ENCODE measurements at regions not wholly inside any gene's neighbourhood (a gene's known extent, or its start where the extent isn't known, plus 50 kb on each side); places are given as distances from the start of the nearest gene placed in this dataset.

DNA sequence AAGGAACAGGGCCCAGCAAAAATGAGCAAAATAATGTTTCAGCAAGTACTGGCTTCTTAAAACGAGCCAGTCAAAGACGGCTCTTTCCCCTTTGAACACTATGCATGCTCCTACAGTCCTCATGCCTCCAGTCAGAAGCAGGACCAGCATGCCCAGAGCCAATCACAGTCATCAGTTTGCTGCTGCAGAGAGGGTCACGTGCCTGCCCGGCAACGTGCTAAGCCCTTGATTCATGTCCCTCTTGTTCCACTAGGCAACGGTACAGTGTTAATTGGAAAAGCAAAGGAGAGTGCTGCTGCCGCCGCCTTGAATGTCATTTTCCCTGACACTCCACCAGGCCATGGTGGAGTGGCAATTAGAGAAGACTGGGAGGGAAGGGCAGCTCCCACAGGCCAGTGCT is 500.1 kb downstream of the OCA2 start:
- no peak overlapping the region for H2AFZ ChIP-seq (ENCODE audit: low read length)
- H3K36me3 ChIP-seq (replicated peaks in 1 of 2; ENCODE audit: control insufficient read depth in 1 of 2, insufficient read depth in 2 of 2, low read length in 2 of 2), result no peaks in the 10 kb centered on the region
- no peak for FAIRE-seq
- H3K4me2 ChIP-seq (ENCODE audit: low read depth, low read length), result no peak overlapping the region
- CTCF ChIA-PET (ENCODE audit: low intra/inter-chr PET ratio, low total read pairs), result no interaction called here
- no peaks in the 10 kb centered on the region for H4K20me1 ChIP-seq (ENCODE audit: insufficient read depth, low read length)
- H3K79me2 ChIP-seq (ENCODE audit: insufficient read depth, low read length), result no peaks in the 10 kb centered on the region
- H3K27ac ChIP-seq (ENCODE audit: extremely low read length, insufficient read depth, low read length), result no peak overlapping the region
- TF ChIP-seq, protein P1, sequence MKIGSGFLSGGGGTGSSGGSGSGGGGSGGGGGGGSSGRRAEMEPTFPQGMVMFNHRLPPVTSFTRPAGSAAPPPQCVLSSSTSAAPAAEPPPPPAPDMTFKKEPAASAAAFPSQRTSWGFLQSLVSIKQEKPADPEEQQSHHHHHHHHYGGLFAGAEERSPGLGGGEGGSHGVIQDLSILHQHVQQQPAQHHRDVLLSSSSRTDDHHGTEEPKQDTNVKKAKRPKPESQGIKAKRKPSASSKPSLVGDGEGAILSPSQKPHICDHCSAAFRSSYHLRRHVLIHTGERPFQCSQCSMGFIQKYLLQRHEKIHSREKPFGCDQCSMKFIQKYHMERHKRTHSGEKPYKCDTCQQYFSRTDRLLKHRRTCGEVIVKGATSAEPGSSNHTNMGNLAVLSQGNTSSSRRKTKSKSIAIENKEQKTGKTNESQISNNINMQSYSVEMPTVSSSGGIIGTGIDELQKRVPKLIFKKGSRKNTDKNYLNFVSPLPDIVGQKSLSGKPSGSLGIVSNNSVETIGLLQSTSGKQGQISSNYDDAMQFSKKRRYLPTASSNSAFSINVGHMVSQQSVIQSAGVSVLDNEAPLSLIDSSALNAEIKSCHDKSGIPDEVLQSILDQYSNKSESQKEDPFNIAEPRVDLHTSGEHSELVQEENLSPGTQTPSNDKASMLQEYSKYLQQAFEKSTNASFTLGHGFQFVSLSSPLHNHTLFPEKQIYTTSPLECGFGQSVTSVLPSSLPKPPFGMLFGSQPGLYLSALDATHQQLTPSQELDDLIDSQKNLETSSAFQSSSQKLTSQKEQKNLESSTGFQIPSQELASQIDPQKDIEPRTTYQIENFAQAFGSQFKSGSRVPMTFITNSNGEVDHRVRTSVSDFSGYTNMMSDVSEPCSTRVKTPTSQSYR (CRISPR knock-in tag; IDR thresholded peaks at IDR 0.05; ENCODE audit: borderline replicate concordance), result no peak
- TF ChIP-seq, protein P2, sequence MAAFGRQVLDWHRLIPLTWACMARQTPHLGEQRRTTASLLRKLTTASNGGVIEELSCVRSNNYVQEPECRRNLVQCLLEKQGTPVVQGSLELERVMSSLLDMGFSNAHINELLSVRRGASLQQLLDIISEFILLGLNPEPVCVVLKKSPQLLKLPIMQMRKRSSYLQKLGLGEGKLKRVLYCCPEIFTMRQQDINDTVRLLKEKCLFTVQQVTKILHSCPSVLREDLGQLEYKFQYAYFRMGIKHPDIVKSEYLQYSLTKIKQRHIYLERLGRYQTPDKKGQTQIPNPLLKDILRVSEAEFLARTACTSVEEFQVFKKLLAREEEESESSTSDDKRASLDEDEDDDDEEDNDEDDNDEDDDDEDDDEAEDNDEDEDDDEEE (CRISPR knock-in tag; IDR thresholded peaks at IDR 0.05), result no peak
- TF ChIP-seq MTF2 (CRISPR knock-in tag; IDR thresholded peaks at IDR 0.05; ENCODE audit: borderline replicate concordance), result no peak
- TF ChIP-seq ZNF136 (CRISPR knock-in tag; IDR thresholded peaks at IDR 0.05; ENCODE audit: low read depth), result no peak
- TF ChIP-seq PAF1 (CRISPR knock-in tag; IDR thresholded peaks at IDR 0.05), result no peak
- no peak for TF ChIP-seq HNRNPH1 (optimal IDR thresholded peaks at IDR 0.05; ENCODE audit: low read depth, low read length)
- no peak for TF ChIP-seq CC2D1A (CRISPR knock-in tag; IDR thresholded peaks at IDR 0.05)
- no peak for TF ChIP-seq ZNF660 (CRISPR knock-in tag; IDR thresholded peaks at IDR 0.05; ENCODE audit: borderline replicate concordance, low read depth)
- no peak for TF ChIP-seq TOPORS (CRISPR knock-in tag; IDR thresholded peaks at IDR 0.05)
- no peak for TF ChIP-seq ZNF232 (CRISPR knock-in tag; IDR thresholded peaks at IDR 0.05; ENCODE audit: borderline replicate concordance)
- no peak for TF ChIP-seq ZNF674 (CRISPR knock-in tag; IDR thresholded peaks at IDR 0.05; ENCODE audit: low read depth)
- no peak for TF ChIP-seq FLYWCH1 (CRISPR knock-in tag; IDR thresholded peaks at IDR 0.05)
- no peak for TF ChIP-seq RFXANK (CRISPR knock-in tag; IDR thresholded peaks at IDR 0.05)
- TF ChIP-seq ZNF335 (CRISPR knock-in tag; IDR thresholded peaks at IDR 0.05), result no peak
- TF ChIP-seq ZKSCAN5 (CRISPR knock-in tag; IDR thresholded peaks at IDR 0.05), result no peak
- TF ChIP-seq, protein P3, sequence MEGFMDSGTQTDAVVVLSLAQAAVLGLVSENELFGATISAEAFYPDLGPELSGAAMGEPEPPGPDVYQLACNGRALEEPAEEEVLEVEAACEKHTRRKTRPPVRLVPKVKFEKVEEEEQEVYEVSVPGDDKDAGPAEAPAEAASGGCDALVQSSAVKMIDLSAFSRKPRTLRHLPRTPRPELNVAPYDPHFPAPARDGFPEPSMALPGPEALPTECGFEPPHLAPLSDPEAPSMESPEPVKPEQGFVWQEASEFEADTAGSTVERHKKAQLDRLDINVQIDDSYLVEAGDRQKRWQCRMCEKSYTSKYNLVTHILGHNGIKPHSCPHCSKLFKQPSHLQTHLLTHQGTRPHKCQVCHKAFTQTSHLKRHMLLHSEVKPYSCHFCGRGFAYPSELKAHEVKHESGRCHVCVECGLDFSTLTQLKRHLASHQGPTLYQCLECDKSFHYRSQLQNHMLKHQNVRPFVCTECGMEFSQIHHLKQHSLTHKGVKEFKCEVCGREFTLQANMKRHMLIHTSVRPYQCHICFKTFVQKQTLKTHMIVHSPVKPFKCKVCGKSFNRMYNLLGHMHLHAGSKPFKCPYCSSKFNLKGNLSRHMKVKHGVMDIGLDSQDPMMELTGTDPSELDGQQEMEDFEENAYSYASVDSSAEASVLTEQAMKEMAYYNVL (CRISPR knock-in tag; IDR thresholded peaks at IDR 0.05; ENCODE audit: borderline replicate concordance), result no peak
- no peak for TF ChIP-seq SMAD3 (CRISPR knock-in tag; IDR thresholded peaks at IDR 0.05)
- no peak for TF ChIP-seq PHF21A (CRISPR knock-in tag; IDR thresholded peaks at IDR 0.05)
- DNase-seq (ENCODE audit: low spot score), result no peak
- H3K27me3 ChIP-seq (ENCODE audit: control insufficient read depth in 1 of 2, insufficient read depth in 2 of 2, low read length in 2 of 2), result peaks cover 0 to 2% of the 10 kb centered on the region in 2 experiments; a peak in 1 of 5 replicates
- POLR2A ChIA-PET, result no interaction called here
- intact Hi-C loops (cut with micrococcal nuclease; ENCODE audit: unreplicated experiment) (no loop called here), in situ Hi-C loops (cut with HindIII; ENCODE audit: extremely low pct_ligation_motif_present, low pct_unique_long_range_greater_than_20kb) (no loop called here)
- H3K4me1 ChIP-seq (ENCODE audit: insufficient read depth, low read length), result no peaks in the 10 kb centered on the region
- no peak for ATAC-seq
- no peak overlapping the region for H3K9ac ChIP-seq (ENCODE audit: insufficient read depth, low read depth, low read length)
- no TSS peak for BruUV-seq (replicated peaks)
- WGBS (ENCODE audit: low lambda C conversion rate), result 20% methylated on average over 8 of the region's 8 CpGs
- H3K9me3 ChIP-seq (ENCODE audit: low read length), result peaks cover 18% of the 10 kb centered on the region; the same call in 1 of the 2 replicates
- H3K4me3 ChIP-seq (replicated peaks in 1 of 3; ENCODE audit: insufficient read depth in 1 of 3, low read depth in 2 of 3, low read length in 3 of 3), result no peak overlapping the region

Measured in HepG2 (cell line).